Prostate gland (tissue), 2 donors: ENCODE measurements at regions not wholly inside any gene's neighbourhood (a gene's known extent, or its start where the extent isn't known, plus 50 kb on each side); places are given as distances from the start of the nearest gene placed in this dataset.

ENCODE experiments used
- CTCF ChIP-seq, 4 experiments: fragments of 200-600 bp in 2 of 4; fragments of 450-650 bp in 2 of 4; sonication (generic) in 2 of 4; IDR thresholded peaks; 1 replicate in 3 of 4; 2 replicates in 1 of 4; pipeline ENCODE4 v1.5.1; 2016 to 2019; ENCODE audit warnings: antibody characterized with exemption in 4 of 4, mild to moderate bottlenecking in 2 of 4, moderate library complexity in 2 of 4
- POLR2A ChIP-seq: fragments of 450-650 bp; IDR thresholded peaks from one replicate; pipeline ENCODE4 v1.6.1; 2016; ENCODE audit warnings: antibody characterized with exemption, mild to moderate bottlenecking
- POLR2AphosphoS5 ChIP-seq: sonication (generic); formaldehyde crosslinking; IDR thresholded peaks from one replicate; pipeline ENCODE4 v1.6.1; 2017; ENCODE audit warnings: antibody characterized with exemption

GRCh38 chr15:59792359-59792758 lies 103.2 kb upstream of the BNIP2 start:
- TF ChIP-seq CTCF (IDR thresholded peaks at IDR 0.05) (no peak), POLR2AphosphoS5 (no peak), POLR2A (no peak)
